ENCODE measurements at regions not wholly inside any gene's neighbourhood (a gene's known extent, or its start where the extent isn't known, plus 50 kb on each side); places are given as distances from the start of the nearest gene placed in this dataset.

DNA sequence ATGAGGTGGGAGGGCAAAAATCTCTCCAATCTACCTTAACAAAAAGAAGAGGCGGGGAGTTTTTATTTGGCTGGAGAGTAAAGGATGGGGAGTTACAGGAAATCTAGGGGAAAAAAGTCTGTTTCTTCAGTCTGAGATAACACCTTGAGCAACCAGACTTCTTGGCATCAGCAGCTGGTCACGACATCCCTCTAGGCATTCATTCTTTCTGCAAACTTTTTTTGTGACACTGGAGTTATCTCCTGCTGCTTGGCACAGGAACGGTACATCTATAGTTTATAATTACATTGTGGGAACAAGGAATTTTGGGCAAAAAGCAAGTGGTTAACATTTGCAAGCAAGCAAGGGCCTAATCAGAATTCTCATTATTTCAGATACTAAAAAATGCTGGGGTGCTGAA lies 50.6 kb upstream of the IFNGR1 start:
- DNase-seq (ENCODE audit: low read depth, low spot score), result no peak

DNA sequence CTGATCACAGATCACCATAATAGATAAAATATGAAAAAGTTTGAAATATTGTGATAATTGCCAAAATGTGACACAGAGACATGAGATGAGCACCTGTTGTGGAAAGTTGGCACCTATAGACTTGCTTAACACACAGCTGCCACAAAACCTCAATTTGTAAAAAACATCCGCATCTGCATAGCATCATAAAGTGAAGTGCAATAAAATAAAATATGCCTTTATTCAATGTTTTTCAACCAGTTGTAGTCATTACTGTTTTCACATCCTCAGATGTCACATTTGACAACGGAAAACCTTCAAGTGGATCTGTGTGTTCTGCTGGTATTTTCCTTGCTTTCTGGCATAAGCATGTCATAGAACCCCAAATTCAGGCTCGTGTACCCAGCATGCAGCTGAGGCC lies 50.2 kb upstream of the IFNGR1 start:
- no peak for DNase-seq (ENCODE audit: low read depth, low spot score)
